ENCODE measurements at regions not wholly inside any gene's neighbourhood (a gene's known extent, or its start where the extent isn't known, plus 50 kb on each side); places are given as distances from the start of the nearest gene placed in this dataset.

- TF ChIP-seq YEATS2 (CRISPR knock-in tag; IDR thresholded peaks at IDR 0.05; ENCODE audit: borderline replicate concordance) (no peak; the same call in 1 of the 2 replicates), IKZF1 (IDR thresholded peaks at IDR 0.05) (no peak), ARID2 (CRISPR knock-in tag; IDR thresholded peaks at IDR 0.05; ENCODE audit: borderline replicate concordance) (no peak), HMG20A (CRISPR knock-in tag; IDR thresholded peaks at IDR 0.05; ENCODE audit: borderline replicate concordance) (peak; percentile 79; the same call in 1 of the 2 replicates), ZNF124 (CRISPR knock-in tag; IDR thresholded peaks at IDR 0.05) (no peak), ZNF3 (CRISPR knock-in tag; IDR thresholded peaks at IDR 0.05) (0 out of 2 replicates have a peak, but pooled peaks have one; percentile 24), FOXA1 (IDR thresholded peaks at IDR 0.05) (peak; percentile 96), FOXA1 (CRISPR knock-in tag; IDR thresholded peaks at IDR 0.05) (peak; percentile 100), CREM (IDR thresholded peaks at IDR 0.05) (peak; percentile 81; the same call in 1 of the 2 replicates), CREM (CRISPR knock-in tag; IDR thresholded peaks at IDR 0.05) (no peak), ZNF446 (CRISPR knock-in tag; IDR thresholded peaks at IDR 0.05) (no peak), REPIN1 (CRISPR knock-in tag; IDR thresholded peaks at IDR 0.05; ENCODE audit: borderline replicate concordance, low read depth) (peak; percentile 70; the same call in 1 of the 2 replicates), ZNF552 (CRISPR knock-in tag; IDR thresholded peaks at IDR 0.05; ENCODE audit: borderline replicate concordance) (no peak), NCOA2 (CRISPR knock-in tag; IDR thresholded peaks at IDR 0.05) (peak; percentile 62), ZBTB3 (CRISPR knock-in tag; IDR thresholded peaks at IDR 0.05; ENCODE audit: borderline replicate concordance, low read depth) (no peak), ZBTB14 (CRISPR knock-in tag; IDR thresholded peaks at IDR 0.05) (0 out of 2 replicates have a peak, but pooled peaks have one; percentile 16), MED8 (CRISPR knock-in tag; IDR thresholded peaks at IDR 0.05; ENCODE audit: insufficient replicate concordance) (no peak), RXRA (CRISPR knock-in tag; IDR thresholded peaks at IDR 0.05) (peak; percentile 97), LRRFIP1 (CRISPR knock-in tag; conservative IDR thresholded peaks at IDR 0.05) (no peak), GMEB2 (CRISPR knock-in tag; IDR thresholded peaks at IDR 0.05; ENCODE audit: low read depth) (no peak)
Measured at GRCh38 chr11:129324533-129325175, 51.0 kb upstream of the BARX2 start (continued).

Measured in HepG2 (cell line).